ENCODE measurements at regions not wholly inside any gene's neighbourhood (a gene's known extent, or its start where the extent isn't known, plus 50 kb on each side); places are given as distances from the start of the nearest gene placed in this dataset.
A peak's percentile ranks its signal among the peaks of the same experiment; 100 is the strongest.

- TF ChIP-seq HNRNPL (IDR thresholded peaks at IDR 0.05; ENCODE audit: low read depth, low read length) (no peak), ZNF764 (CRISPR knock-in tag; IDR thresholded peaks at IDR 0.05; ENCODE audit: low read depth) (no peak), FUS (optimal IDR thresholded peaks at IDR 0.05; ENCODE audit: low read depth, low read length) (no peak)
These were observed 524.9 kb upstream of the CHRM3 start (continued) for GRCh38 chr1:238861342-238862066.

- intact Hi-C loops (cut with micrococcal nuclease), result no loop called here
- H3K27me3 ChIP-seq (ENCODE audit: control insufficient read depth in 2 of 2, insufficient read depth in 2 of 2, low read length in 2 of 2), result no peaks in the 10 kb centered on the region
- H3K9me3 ChIP-seq (replicated peaks; ENCODE audit: control insufficient read depth, insufficient read depth, low read depth, low read length), result 0 out of 2 replicates have a peak, but pooled peaks cover 1% of the 10 kb centered on the region
- ChIA-PET CTCF (ENCODE audit: low intra/inter-chr PET ratio) (no interaction called here), POLR2A (no interaction called here)
- H4K20me1 ChIP-seq (replicated peaks; ENCODE audit: control insufficient read depth, insufficient read depth, low read length), result no peaks in the 10 kb centered on the region
- in situ Hi-C loops (cut with MboI), result no loop called here
- no peak overlapping the region for H3K9ac ChIP-seq (ENCODE audit: insufficient read depth in 1 of 2, low read depth in 2 of 2, low read length in 2 of 2)
- no peaks in the 10 kb centered on the region for H3K79me2 ChIP-seq (ENCODE audit: control insufficient read depth, insufficient read depth, low read length)
- FAIRE-seq (no peak), DNase-seq (ENCODE audit: extremely low read depth in 1 of 4, low spot score in 3 of 4) (no peak), ATAC-seq (no peak)
- H3K4me2 ChIP-seq (ENCODE audit: insufficient read depth, low read length), result no peak overlapping the region
- no peak overlapping the region for H3K27ac ChIP-seq (ENCODE audit: extremely low read depth, low read depth, low read length)
- no TSS peak for BruUV-seq (replicated peaks)
- no peaks in the 10 kb centered on the region for H3K9me1 ChIP-seq (ENCODE audit: control insufficient read depth, insufficient read depth, low read length)
- H2AFZ ChIP-seq (ENCODE audit: low read depth, low read length), result no peak overlapping the region
- no peaks in the 10 kb centered on the region for H3K4me1 ChIP-seq (replicated peaks in 1 of 2; ENCODE audit: control insufficient read depth in 2 of 2, insufficient read depth in 2 of 2, low read length in 2 of 2)
- TF ChIP-seq JUN (IDR thresholded peaks at IDR 0.05; ENCODE audit: borderline replicate concordance, low read depth, low read length), result no peak
- no peak for TF ChIP-seq JUN (CRISPR knock-in tag; IDR thresholded peaks at IDR 0.05; ENCODE audit: borderline replicate concordance)
- peak; percentile 49; the same call in 1 of the 2 replicates for TF ChIP-seq ZNF316 (IDR thresholded peaks at IDR 0.05)
- H3K36me3 ChIP-seq (ENCODE audit: control insufficient read depth, insufficient read depth, low read length), result no peaks in the 10 kb centered on the region
- H3K4me3 ChIP-seq, result no peak overlapping the region
These were observed 552.4 kb upstream of the CHRM3 start for GRCh38 chr1:238833919-238834318.

Measured in K562 (cell line).